Sigmoid colon (tissue), 3 donors: ENCODE measurements at regions not wholly inside any gene's neighbourhood (a gene's known extent, or its start where the extent isn't known, plus 50 kb on each side); places are given as distances from the start of the nearest gene placed in this dataset.

Experiments used
- CTCF ChIP-seq, 4 experiments: fragments of 450-650 bp in 3 of 4; fragments of 200-600 bp in 1 of 4; IDR thresholded peaks; one replicate each; pipeline ENCODE4 v1.5.1; 2016 to 2019; ENCODE audit warnings: antibody characterized with exemption in 4 of 4, mild to moderate bottlenecking in 3 of 4, moderate library complexity in 2 of 4
- POLR2A ChIP-seq, 2 donors: fragments of 450-650 bp; IDR thresholded peaks; one replicate each; pipeline ENCODE4 v1.6.1; 2016; ENCODE audit warnings: antibody characterized with exemption in 2 of 2, mild to moderate bottlenecking in 2 of 2, moderate library complexity in 2 of 2

- no peak for TF ChIP-seq CTCF (IDR thresholded peaks at IDR 0.05)
- no peak for TF ChIP-seq POLR2A (IDR thresholded peaks at IDR 0.05)
These were observed 218.2 kb upstream of the CARD18 start for GRCh38 chr11:105357764-105358163.
